ENCODE measurements at regions not wholly inside any gene's neighbourhood (a gene's known extent, or its start where the extent isn't known, plus 50 kb on each side); places are given as distances from the start of the nearest gene placed in this dataset.
"Not testable (repeated sequence)": the region's sequence is repeated elsewhere in the genome, so short reads cannot be mapped to it uniquely, and the experiment has no call there.

DNA sequence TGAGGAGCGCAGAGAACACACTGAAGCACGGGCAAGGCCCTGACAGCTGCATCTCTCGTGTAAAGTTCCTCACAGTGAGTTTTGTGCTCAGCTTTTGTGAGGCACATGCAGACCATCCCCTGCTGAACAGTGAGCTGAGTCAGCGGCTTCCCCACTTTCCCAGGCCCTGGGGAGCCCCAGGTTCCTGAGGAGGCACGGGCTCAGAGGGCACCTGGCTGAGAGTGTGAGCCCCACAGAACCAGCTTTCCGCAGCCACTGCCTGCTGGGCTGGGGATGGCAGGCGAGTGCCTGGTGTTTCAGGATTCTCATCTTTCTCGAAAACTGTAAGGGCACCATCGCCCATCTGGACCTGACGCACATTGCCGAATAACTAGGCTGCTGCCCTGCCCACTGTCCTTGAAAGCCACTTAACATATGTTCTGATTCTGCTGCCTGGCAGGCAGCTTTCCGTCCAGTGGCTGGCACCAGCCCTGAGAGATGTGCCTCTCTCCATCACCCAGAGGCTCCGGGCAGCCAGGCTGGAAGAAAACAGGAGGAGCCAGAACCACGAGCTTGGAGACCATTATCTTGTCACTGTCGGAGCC is 266.7 kb upstream of the FOXF1 start:
- DNase-seq, result no peak

DNA sequence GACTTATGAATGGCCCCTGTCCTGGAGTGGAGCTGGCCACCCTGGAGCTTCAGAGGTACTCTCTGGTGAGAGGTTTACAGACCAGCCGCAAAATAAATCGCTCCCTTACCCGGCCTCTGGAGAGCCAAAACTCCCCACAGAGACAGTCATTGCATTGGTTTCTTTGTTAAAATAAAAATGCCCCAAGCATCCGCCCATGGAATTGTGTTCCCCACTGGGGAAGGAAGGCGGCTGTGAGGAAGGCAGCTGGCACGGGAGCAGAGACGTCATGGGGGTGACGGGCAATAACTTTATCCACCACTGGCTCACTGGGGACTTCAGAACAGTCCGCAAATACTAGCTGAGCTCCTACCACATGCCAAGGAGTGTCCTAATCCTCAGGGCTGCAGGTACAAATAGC is 266.2 kb upstream of the FOXF1 start:
- DNase-seq, result no peak

DNA sequence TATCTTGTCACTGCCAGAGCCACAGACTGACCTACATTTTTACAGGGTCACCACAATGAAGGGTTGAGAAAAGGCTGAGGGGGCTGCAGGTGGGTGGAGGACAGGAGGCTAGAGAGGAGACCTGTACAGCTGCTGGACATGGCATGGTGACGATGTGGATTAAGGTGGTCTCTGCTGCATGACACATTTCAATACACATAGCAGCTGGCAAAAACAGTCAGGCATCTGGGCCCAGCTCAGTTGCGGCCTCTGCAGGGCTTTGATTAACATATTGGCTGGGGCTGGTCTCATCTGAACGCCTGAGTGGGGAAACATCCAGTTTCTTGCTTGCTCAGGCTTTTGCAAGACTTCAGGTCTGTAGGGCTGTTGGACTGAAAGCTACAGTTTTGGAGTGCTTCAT is 265.4 kb upstream of the FOXF1 start:
- no peak for DNase-seq

DNA sequence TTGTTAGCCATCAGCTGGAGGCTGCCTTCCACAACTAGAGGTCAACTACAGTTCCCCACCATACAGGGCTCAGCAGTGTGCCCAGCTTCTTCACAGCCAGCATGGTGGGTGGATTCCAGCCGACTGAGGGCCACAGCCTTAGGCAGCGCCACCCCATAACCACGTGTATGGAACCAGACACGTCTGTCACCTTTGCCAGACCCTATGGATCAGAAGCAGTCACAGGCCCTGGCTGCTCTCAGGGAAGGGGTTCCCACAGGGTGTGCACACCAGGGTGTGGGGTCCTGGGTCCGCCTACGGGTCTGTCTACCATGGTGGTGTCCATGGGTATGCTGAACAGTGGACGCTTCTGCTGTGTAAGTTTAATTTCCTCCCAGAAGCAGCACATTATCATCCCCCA is 265.0 kb upstream of the FOXF1 start:
- no peak for DNase-seq

DNA sequence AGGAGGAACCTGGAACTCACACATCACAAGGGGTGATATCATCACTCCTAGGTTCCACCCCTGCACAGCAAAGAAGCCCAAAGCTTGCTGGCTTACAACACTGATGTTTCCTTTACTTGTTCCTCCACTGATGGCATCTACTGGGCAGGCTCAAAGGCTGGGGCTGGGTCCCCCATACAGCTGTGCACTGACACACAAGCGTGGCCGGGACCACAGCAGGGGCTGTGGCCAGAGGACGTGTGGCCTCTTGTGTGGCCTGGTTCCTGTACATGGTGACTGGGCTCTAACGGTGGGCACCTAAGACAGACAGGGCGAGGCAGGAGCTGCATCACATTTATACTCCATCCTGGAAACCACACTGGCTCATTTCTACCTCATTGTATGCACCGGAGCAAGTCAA is 264.4 kb upstream of the FOXF1 start:
- DNase-seq, result no peak

DNA sequence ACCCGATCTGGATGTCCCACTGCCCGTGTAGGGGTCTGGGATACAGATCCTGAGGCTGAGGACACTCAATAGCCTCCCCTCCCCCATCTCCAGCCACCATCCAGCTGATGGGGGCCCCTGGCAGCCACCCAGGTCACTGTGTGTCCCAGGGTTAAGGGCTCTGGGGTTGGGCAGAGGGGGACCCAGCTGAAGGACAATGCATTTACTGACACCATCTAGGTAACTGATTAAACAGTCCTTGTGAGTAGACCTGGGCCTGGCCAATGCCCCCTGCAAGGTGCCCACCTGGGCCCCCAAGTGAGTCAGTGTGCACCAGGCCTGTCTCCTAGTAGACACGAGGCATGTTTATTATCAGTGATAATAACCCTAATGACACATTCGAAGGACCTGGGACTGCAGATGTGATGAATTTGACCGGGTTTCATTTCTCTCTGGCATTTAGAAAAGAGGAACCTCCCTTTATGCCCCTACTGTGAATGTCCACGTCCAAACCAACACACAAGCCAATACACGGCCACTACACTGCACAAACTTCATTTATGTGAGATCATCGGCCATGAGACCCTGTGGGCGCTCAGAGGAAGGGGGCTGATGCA is 261.9 kb upstream of the FOXF1 start:
- no peak for DNase-seq

DNA sequence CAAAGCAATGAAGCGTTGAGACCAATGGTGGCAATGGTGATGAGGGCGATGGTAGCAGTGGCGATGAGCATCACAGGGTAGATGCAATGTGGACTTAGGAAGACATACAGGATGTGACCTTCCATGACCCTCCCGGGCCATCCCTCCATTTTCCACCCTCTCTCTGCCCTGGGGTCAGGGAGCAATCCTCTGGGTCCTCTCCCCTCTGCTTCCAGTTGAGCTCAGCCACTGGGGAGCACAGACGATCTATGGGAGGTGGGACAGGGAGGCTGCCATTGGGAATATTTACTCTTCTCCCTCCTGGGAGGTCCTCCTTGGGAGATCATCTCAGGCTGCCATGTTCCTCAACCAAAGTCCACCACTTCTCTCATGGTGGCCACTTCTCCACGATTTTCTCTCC is 260.7 kb upstream of the FOXF1 start:
- DNase-seq, result no peak

GRCh38 chr16:86251682-86252081 is 258.6 kb upstream of the FOXF1 start:
- DNase-seq, result no peak

DNA sequence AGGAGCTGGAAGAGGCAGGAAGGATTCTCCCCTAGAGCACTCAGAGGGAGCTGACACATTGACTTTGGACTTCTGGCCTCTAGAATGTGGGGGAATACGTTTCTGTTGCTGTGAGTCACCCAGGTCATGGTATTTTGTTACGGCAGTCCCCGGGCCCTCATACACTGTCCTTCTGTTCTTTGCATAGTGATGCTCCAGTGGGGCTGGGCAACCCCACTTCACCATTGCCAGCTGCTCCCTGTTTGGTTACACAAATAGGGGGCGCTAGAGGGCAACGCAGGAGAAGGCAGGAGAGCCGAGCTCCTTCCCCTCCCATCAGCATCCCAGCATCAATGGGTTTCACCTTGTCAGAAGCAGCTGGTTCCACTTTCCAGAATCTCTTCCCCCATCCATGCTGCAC is 257.7 kb upstream of the FOXF1 start:
- DNase-seq, result no peak

GRCh38 chr16:86255966-86256365 is 254.4 kb upstream of the FOXF1 start:
- no peak for DNase-seq

DNA sequence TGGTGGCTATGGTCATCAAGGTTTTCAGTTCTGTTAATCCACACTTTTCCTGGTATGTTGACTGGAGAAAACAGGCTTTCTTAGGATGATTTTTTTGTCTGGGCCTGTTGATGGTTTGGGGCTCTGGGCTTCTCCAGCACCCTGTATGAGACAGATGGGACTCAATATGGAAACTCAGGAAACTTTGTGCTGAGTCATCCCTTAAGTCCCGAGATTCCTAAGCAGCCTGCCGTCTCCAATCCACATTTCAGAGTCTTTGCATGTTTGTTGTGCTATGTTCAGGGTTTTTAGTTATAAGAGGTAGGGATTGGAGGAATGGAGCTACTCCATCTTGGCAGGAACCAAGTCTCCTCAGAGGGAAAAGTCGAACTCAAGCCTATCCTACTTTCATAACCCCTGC is 253.3 kb upstream of the FOXF1 start:
- DNase-seq, result no peak

DNA sequence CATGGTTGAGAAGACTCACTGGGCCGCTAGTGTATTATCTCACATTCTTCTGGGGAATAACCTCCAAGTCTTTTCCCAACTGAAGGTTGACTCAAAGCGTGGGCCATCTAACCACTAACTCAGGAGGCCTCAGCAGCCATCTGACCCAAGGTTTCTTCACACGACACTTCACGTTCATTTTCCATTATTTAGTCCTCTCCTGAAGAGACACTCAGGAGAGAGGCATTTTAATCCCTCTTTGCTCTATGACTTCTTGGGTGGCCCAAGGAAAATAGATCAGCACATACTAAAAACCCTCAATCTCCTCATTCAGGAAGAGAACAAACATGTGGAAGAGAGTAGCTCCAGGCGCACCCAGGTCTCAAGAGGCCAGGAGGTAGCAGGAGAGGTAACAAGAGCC is 252.8 kb upstream of the FOXF1 start:
- no peak for DNase-seq

GRCh38 chr16:86258713-86259112 is 251.6 kb upstream of the FOXF1 start:
- no peak for DNase-seq

- no peak for DNase-seq
These were observed 250.8 kb upstream of the FOXF1 start for GRCh38 chr16:86259499-86259898.

DNA sequence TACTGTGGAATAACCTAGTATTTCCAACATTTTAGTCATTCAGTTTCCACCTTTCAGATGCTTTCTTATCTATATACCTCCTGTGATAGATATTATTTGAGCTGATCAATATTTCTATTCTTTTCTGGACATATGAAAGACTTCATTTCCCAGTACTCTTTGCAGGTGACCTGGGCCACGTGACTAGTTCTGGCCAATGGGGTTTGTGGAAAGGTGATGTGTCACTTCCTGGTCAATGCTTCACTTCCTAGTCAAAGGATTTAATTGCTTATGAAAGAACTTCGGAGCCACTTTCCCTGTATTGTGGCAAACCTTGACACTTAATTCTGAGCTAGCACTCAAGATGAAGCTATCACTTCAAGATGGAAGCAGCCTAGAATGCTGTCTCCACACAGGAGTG is 248.9 kb upstream of the FOXF1 start:
- no peak for DNase-seq

DNA sequence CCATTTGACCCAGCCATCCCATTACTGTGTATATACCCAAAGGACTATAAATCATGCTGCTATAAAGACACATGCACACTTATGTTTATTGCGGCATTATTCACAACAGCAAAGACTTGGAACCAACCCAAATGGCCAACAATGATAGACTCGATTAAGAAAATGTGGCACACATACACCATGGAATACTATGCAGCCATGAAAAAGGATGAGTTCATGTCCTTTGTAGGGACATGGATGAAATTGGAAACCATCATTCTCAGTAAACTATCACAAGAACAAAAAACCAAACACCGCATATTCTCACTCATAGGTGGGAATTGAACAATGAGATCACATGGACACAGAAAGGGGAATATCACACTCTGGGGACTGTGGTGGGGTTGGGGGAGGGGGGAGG is 242.7 kb upstream of the FOXF1 start:
- DNase-seq, result not testable (repeated sequence)

- DNase-seq, result no peak
These were observed 239.6 kb upstream of the FOXF1 start for GRCh38 chr16:86270696-86271095.

GRCh38 chr16:86272744-86273143 is 237.6 kb upstream of the FOXF1 start:
- DNase-seq, result no peak

- no peak for DNase-seq
These were observed 233.1 kb upstream of the FOXF1 start for GRCh38 chr16:86277221-86277620.

DNA sequence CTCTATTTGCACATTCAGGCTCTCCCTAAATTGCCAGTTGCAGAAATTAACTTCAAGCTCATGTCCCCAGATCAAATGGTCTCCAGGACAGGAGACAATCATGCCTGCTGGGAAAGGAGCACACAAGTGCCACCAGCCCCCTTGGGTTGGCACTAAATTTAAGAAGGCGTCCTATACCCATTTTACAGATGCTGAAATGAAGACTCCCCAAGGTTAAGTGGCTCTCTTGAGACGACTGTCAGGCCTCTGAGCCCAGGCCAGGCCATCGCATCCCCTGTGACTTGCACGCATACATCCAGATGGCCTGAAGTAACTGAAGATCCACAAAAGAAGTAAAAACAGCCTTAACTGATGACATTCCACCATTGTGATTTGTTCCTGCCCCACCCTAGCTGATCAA is 232.5 kb upstream of the FOXF1 start:
- DNase-seq, result not testable (repeated sequence)

GRCh38 chr16:86281421-86281820 is 228.9 kb upstream of the FOXF1 start:
- DNase-seq, result no peak

DNA sequence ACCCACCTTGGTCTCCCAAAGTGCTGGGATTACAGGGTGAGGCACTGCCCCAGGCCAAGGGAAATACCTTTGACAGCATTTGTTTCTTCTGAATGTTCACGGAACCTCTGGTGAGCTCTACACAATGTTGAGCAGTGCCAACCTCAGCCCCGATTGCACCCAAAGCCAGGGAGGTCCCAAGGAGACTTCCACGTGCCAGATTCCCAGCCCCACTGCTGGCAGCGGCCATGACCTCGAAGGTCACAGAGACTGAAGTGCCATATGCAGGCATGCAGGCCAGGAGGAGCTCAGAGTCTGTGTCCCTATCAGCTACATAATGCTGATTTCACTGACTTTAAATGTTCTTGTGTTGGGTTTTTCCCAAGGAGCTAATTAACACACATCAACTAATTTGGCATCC is 226.4 kb upstream of the FOXF1 start:
- DNase-seq, result no peak

GRCh38 chr16:86285421-86285820 is 224.9 kb upstream of the FOXF1 start:
- no peak for DNase-seq

- DNase-seq, result no peak
These were observed 224.1 kb upstream of the FOXF1 start for GRCh38 chr16:86285938-86286921.
